SKM-1 treated with dmso at 0.1 percent for 144 hours (cell line): ENCODE measurements at regions not wholly inside any gene's neighbourhood (a gene's known extent, or its start where the extent isn't known, plus 50 kb on each side); places are given as distances from the start of the nearest gene placed in this dataset.

ENCODE experiments used
- DNase-seq: peaks from one replicate; lab custom pipeline; 2025; ENCODE audit not compliant: unreplicated experiment; lab: John Stamatoyannopoulos, UW

DNA sequence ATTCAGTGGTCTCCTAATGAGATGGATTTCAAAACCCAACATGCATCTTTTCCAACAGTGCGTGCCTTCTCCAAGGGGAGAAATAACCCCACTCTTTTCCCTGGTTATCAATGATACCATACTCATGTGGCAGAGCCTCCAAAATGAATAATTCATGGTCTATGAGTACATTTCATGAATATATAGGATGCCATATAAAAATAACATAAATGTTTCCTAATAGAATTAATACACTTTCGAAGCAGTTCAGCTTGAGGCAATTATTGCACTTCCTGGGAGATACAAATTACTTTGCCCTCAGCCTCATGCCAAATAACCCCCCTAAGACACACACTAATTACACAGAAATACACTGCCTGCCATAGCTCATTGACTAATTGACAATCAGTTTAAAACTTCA lies 318.6 kb downstream of the ZSWIM6 start:
- no peak for DNase-seq

DNA sequence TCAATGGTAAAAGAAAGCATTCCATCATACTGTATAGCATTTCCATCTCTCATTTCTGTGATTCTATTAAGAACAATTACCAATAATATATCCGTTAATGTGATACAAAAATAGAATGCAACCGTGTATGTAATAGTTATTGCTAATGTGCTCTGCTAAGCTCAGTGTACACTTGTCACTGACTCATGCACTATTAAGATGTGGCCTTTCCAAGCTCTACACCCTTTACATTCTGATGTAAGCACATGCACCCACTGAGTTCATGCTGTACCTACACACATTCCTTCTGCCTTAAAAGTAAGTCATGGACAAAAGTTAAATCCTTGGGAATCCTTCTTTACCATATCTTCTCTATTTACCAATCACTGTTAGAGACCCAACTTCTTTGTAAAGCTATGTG lies 319.1 kb downstream of the ZSWIM6 start:
- no peak for DNase-seq

DNA sequence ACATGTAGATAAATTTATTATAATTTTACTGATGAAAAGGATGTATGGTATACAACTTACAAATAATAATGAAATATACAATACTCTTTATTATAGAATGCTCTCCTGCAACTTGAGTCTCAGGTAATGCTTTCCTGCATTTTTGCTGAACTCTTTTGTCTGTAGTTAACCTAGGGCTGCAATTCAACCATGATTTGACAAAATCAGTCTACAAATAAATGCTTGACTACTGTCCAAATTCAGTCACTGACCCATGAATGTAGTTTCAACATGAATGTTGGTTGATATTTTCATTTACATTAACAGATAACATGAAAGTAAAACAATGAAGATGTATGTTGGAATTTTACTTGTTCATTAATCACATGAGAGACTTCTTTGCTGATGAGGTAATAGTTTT lies 320.9 kb downstream of the ZSWIM6 start:
- DNase-seq: no peak

DNA sequence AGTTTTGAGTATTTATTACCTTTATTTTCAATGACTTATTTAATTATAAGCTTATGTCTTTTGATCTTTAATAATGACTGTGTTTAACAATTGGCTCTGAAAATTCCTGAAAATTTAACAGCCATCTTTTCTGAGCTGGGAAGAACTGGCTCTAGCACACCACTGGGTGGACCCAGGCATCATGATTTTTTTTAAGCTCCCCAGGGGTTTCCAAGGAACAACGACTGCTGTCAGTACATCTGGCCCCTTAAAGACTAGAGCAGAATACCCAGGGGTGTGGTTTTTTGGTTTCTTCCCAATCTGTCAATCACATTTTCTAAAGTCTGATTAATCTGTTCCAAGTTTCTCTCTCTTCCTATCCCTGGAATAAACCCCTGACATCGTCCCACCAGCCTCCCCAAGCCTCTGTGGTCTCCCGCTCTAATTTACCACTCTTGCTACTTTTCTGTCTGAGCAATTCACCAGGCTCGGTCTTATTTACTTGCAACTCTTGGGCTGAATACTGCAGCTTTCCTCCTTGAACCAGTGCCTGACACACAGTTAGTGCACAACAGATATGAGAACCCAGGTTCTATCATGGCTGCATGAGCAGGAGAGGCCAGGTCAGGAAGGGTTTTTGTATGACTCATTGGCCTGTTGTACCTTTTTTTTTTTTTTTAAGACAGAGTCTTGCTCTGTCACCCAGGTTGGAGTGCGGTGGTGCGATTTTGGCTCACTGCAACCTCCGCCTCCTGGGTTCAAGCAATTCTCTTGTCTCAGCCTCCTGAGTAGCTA lies 321.9 kb downstream of the ZSWIM6 start:
- DNase-seq: no peak

DNA sequence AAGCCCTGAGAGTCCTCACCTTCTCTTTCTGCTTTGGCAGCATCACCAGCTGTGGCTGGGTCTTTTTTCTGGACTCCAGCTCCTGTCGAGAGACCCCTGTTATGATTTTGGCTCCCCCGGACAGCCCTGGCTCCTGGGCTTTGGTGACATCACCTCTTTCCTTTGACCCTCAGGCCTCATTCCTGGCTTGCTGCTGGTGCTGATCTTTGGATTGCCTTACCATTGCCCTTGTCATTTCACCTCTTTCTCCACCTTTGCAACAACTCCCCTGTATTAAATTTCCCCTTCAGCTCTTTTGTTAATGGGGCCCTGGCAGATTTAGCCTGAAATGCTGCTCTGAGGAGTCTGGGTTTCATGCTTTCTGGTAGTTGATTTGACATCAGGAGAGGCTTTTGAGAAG lies 322.8 kb downstream of the ZSWIM6 start:
- no peak for DNase-seq

DNA sequence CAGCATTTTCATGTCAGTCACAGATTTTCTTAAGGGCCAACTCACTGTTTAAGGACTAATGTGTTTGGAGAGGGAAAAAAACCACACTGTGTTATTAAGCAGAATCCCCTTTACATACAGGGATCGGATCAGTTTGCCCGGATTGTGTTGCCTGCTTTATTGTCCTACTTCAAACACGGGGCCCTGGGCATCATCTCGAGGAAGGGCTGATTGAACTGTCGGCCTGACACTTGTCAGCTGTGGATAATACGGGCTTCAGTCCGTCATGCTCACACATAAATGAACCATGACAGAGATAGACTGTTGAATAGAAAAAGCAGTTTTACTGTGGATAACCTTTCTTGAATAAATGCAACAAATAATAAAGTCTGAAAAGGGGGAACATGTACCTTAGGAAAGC lies 325.0 kb downstream of the ZSWIM6 start:
- DNase-seq: no peak

DNA sequence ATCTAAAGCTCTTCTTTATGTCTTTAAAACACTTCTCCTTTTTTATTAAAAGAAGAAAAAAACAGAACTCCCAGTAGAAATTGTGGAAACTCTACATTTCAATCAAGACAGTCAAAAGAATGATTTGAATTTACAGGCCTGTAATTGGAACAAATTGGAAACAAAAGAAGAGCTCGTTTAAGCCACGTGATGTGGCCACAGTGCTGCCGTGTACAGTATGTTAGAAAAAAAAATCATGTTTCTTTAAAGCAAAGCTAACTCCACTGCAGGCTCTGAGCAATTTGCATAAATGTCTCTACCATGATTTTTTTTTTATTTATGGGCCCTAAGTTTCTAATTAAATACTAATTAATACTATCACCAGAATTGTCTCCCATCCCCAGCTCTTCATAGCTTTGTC lies 325.6 kb downstream of the ZSWIM6 start:
- no peak for DNase-seq

DNA sequence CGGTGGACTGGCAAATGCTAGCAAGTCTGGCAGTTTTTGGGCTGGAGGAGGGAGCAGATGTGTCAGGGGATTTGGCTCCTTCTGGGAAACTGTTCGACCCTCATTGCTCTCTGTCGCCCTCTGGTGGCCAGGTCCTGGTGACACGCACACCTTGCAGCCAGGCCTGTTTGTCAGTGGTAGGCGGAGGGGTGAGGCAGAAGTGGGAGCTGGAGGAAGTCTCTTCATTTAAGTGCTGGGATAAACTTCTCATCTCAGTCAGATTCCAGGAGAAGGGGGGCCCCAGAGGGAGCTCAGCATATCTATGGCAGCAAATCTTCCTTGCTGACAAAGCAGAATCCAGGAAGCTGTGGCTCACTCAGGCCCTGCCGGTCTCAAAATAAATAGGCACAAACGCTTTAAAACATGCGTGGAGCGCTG lies 326.5 kb downstream of the ZSWIM6 start:
- peak; percentile 62 for DNase-seq

DNA sequence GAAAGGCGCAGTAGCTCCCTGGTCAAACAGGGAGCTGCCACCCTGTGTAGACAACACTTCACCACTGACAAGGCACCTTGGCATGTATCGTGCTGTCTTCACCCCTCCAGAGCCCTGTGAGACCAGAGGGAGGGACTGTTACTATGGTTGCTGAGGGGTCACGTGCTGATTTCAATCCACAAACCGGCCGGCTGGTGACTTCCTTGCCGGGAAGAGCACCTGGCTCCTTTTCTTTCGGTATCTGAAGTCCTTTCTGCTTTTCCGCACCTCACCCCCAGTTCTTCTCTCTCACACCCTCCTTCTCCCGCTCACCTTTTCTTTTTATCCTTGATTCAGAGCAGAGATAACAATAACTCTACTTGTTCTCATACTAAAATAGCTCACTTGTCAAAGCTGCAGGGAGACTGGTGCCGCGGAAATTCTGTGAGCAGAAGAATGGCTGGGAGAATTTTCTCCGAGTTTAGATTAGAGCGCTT lies 327.2 kb downstream of the ZSWIM6 start:
- no peak for DNase-seq

DNA sequence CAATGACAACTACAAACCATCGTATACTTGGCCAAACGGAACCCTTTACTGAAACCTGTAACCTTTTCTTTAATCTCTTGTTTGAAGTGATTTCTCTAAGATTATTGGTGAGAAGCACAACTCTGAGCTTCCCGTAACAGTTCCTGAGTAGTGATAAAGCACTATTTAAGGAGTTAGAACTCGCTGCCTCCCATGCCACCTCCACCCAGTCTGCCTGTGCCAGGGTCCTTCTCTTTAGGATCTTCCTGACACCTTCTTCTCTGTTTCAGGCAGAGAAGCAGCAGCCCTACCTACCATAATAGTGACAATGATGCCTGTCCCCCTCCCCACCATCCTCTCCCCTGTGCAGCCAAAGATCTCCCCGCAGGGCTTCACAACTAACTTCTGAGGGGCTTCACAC lies 330.6 kb downstream of the ZSWIM6 start:
- DNase-seq: no peak

DNA sequence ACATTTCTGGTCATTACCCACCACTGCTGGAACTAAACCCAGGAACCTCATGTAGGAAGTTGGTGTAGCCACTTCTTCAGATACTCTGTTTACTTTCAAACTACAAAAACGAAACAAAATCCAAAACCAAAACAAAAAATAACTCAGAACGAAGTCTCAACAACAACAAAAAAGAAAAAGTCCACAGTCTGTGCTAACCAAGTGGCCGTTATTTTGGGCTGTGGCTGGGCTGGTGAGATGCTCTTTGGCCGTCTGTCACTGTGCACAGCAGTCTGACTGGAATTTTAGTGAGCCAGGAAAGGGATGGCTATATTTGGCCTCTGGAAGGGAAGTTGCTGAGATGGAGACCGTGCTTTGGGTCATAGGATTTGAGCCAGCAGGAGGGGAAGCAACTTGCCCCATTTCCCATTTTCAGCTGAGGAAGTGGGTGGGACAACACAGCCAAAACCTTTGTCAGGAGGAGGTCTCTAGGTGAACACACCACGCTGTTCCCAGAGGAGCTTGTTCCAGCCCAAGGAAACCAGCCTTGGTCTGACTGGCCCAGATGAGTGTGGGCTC lies 334.1 kb downstream of the ZSWIM6 start:
- DNase-seq: no peak

DNA sequence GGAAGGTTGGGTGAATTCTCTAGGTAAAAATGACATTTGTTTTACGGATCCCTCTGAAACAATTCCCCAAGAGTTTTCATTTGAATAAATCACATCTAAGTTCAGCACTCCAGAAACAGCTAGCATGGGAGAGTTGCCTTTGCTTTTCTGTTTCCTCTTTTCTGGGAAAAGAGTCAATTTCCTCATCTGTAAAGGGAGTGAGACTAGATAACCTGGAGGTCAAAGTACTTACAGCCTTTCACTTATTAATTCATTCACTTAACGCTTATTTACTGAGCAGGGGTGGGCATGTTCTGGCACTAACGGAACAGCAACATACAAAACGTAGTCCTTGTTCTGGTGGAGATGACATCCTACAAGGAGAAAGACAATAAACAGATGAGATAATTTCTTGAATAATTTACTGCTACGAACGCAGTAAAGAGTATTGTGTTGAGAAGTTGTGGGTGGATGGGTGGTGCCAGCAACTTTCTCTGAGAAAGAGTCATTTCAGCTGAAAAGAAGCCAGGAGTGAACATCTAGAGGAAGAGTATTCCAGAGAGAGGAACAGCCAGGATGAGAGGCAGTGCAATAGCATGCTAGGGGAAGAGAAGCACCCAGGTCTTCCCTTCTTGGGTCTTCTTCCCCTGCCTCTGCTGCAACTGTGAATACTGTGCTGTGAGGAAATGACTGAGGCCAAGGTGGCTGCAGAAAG lies 335.6 kb downstream of the ZSWIM6 start:
- no peak for DNase-seq

DNA sequence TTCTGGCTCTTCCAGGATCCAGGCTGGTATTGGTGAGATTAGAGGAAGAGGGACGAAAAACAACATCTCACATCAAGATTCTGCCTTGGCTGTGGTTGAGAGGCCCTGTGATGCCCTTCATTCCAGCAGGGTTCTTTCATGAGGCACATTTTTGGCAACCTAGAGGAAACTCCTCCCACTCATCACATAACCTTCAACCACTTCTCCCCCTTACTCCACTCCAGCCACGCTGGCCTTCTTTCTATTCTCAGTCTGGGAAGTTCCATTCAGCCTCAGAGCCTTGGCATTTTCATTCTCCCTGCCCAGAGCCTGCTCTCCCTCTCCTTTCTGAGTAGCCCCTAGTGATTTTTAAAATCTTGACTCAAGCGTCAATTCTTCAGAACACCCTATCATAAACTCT lies 337.5 kb downstream of the ZSWIM6 start:
- no peak for DNase-seq

DNA sequence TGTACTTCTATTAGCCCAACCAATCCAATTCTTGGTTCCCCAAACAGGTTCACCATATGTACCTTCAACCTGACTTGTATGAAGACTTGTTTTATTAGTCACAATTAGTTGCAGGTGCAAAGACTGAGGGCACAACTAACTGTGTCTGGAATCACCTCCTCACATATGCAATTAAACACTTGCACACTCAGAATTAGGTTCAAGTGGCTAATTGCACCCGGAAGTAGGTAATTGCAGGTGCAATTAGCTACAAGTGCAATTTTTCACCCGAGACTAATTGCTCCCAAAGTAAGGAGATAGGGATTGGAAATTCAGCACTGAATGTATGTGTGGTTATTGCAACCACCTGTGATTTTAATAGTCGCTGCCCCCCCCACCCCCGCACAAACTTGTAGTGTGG lies 338.9 kb downstream of the ZSWIM6 start:
- no peak for DNase-seq

DNA sequence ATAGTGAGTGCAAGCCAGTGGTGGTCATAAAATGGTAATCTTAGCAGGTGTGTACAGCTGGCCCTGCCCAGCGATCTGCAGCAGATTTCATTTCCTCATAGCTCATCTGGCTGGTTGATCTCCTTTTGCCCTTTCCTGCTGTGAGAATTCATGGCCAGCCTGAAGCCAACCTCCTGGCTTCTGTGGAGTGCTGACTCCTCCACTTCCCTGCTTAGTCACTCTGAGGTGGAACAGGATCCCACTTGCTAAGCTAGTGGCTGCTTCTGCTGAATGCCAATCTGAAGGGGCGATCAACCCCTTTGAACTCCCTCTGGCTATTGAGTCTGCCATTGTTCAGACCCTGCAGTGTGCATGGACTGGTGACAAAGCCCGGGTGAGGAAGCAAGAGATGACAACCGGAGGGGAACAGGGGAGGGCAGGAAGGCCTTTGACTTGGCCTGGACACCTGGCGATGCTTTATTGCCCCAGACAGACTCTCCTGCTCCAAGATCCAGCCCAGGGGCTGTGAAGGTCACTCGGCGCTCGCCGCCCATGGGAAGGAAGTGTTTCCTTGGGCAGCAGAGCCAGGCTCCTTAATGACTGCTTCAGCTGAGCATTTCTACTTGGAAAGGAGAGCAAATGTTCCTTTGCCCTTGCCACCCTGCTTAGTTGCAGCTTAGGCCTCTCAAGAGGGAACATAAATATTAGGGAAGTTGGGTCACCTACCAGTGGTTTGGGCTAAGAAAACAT lies 341.1 kb downstream of the ZSWIM6 start:
- no peak for DNase-seq

DNA sequence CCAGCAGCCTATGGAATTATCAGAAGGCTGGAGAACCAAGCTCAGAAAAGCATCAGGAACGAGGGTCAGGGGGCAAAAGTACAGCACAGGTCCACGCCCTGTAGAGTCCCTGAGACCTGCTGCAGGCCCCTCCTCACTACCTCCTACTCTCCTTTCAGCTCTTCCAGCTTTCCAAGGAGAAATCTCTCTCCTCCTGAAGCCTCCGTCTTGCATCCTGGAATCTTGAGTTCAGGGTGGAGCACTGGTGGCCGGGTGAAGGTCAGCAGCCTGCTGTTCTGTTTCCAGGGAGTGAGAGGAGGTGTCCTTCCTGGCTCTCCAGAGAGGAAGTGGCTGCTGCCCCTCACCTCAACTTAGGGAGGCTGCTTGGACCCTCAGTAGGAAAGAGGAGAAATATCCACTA lies 342.3 kb downstream of the ZSWIM6 start:
- DNase-seq: no peak

DNA sequence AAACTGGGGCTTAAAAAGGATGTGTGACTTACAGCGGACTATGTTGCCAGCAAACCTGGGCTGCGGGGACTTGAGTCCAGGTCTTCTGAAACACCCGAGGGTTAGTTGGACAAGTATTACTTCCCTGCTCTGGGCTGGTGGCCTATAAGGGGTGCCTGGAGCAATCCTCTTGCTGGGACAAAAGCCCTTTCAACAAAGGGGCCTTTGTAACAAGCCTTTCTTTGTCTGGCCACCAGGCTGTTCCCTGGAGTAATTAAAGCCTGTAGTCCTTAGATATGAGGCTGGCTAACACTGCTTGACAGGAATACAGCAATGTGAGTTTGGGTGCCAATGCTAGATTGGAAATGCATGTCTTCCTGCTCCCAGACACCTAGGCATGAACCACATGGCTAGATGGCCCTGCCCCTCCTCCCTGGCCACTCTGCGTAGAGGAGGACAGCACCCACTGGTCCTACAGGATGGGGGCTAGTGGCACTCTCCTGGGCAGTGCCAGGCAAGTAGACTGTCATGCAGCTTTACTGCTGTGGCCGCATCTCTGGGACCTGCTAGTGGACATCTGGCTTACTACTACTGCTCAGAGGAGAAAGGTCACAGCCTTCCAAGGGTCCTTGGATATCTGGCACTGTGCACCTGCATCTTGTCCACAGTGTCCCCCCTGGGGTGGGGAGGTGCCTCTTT lies 343.1 kb downstream of the ZSWIM6 start:
- DNase-seq: no peak

DNA sequence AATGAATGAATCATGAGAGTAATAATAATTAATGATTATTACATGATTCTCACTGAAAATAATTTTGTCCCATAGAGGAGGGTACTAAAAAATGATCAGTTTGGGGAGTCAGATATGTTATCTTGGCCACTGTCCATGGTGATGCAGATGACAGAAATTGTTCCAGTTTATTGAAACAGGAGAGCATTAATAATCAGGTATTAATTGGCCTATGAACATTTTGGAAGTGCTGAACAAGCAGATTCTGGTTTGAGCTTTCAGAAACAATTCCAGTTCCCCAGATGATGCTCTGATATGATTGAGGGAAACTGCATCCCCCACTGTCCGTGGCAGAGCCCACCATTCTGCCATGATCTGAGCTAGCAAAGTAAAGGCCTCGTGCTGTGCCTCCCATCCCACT lies 345.2 kb downstream of the ZSWIM6 start:
- DNase-seq: no peak

DNA sequence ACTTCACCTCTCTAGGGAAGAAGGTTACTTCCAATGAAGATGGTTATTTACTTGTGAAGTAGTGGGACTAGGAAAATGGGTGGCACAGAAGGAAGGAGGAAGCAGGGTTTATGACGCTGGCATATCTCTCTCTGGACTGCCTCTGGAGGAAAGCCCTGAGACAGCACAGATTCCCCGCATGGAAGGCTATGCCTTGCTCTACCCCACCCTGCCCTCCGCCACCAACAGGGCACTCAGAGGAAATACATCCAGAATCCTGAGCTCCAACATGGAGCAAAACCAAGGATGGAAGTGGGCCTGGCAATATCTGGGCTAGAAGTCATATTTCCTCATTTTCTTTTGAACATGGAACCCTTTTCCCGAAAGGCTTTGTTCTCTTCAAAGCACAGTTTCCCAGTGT lies 346.9 kb downstream of the ZSWIM6 start:
- DNase-seq: no peak

DNA sequence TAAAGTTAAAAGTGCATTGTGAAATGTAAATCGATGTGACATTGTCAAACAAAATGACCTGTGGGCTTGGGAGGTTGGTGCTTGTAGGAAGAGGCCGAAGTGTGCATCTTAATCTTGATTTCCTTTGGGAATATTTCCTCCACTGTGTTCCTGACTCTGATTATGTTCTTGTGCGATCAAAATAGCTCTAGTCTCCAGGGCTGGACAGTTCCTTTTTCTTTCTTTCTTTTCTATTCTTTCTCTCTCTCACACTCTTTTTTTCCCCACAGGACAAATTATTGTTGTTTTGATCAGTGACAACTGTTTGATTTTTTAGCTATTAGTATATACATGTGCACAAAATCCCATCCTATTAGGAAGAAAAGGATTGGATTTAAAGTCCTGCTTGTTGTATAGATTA lies 347.5 kb downstream of the ZSWIM6 start:
- DNase-seq: no peak

DNA sequence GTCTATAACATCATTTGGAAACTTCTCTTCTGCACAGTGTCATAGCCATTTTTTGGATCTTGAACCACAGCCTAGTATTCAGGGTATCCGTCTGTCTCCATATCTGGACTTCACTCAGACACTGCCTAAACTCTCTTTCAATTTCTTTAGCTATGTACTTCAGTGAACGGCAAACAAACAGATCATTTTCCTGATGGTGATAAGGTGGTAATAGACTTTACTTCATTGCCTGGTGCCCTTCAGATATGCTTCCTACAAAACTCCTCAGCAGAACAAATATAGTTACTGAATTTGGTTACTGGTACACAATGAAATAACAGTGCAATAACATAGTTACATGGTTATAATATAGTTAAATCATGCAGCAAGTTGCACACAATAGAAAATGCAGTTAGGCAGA lies 348.2 kb downstream of the ZSWIM6 start:
- DNase-seq: no peak
